ENCODE measurements at regions not wholly inside any gene's neighbourhood (a gene's known extent, or its start where the extent isn't known, plus 50 kb on each side); places are given as distances from the start of the nearest gene placed in this dataset.

GRCh38 chr2:157938556-157938955 is 62.4 kb upstream of the ACVR1 start:
- TF ChIP-seq FOXP2 (optimal IDR thresholded peaks at IDR 0.05; ENCODE audit: borderline replicate concordance, extremely low read depth, extremely low read length, insufficient read depth) (no peak), POLR2AphosphoS5 (IDR thresholded peaks at IDR 0.05; ENCODE audit: low read depth, low read length) (no peak), SIN3A (IDR thresholded peaks at IDR 0.05; ENCODE audit: borderline replicate concordance, insufficient read depth, low read length) (no peak)
